ENCODE measurements at regions not wholly inside any gene's neighbourhood (a gene's known extent, or its start where the extent isn't known, plus 50 kb on each side); places are given as distances from the start of the nearest gene placed in this dataset.

DNA sequence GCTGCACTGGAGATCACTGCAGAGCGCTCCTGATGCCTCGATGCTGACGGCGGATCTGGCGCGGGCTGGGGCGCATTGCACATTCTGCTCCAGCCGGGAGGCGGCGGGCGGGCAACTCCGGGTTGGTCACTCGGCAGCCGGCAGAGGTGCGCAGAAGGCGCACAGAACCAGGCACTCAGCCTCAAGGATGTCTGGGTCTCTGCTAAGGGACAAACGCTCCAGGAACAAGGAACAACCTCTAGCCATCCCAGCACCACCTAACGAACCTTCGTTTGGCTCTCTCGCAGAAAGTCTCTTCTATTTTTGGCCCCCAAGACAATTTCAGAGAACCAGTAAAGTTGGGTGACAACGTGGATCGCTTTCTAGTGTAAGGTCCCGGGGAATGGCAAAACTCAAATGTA is 254.6 kb downstream of the OTUD1 start:
- no TSS peak for BruUV-seq (replicated peaks)
- Histone ChIP-seq H2AFZ (ENCODE audit: control insufficient read depth, low read depth, low read length) (no peak overlapping the region), H3K27ac (ENCODE audit: control insufficient read depth, insufficient read depth) (no peak overlapping the region), H3K4me1 (ENCODE audit: control insufficient read depth, insufficient read depth, low read length) (no peaks in the 10 kb centered on the region), H3K4me3 (no peak overlapping the region), H4K20me1 (ENCODE audit: control insufficient read depth, insufficient read depth) (no peaks in the 10 kb centered on the region), H3K79me2 (ENCODE audit: control insufficient read depth, insufficient read depth, low read length) (no peaks in the 10 kb centered on the region), H3K27me3 (replicated peaks in 1 of 2; ENCODE audit: control insufficient read depth in 2 of 2, insufficient read depth in 2 of 2, low read length in 1 of 2) (peaks cover 4 to 7% of the 10 kb centered on the region in 2 experiments; a peak in 3 of 4 replicates), H3K9me3 (replicated peaks; ENCODE audit: control insufficient read depth, insufficient read depth, low read length) (no peaks in the 10 kb centered on the region), H3K4me2 (ENCODE audit: control insufficient read depth, insufficient read depth) (no peak overlapping the region), H3K36me3 (ENCODE audit: control insufficient read depth in 2 of 2, insufficient read depth in 2 of 2, low read length in 1 of 2) (no peaks in the 10 kb centered on the region), H3K9ac (ENCODE audit: control insufficient read depth, insufficient read depth, low read length) (no peak overlapping the region)
- intact Hi-C loops (cut with micrococcal nuclease; ENCODE audit: unreplicated experiment) (no loop called here), in situ Hi-C loops (cut with MboI) (no loop called here)
- FAIRE-seq (no peak), ATAC-seq (no peak), DNase-seq (ENCODE audit: low read depth, low spot score) (no peak)
- RAD21 ChIA-PET (ENCODE audit: unreplicated experiment) = no interaction called here
- POLR2A ChIA-PET = no interaction called here
- no peak for TF ChIP-seq CEBPB (IDR thresholded peaks at IDR 0.05; ENCODE audit: borderline replicate concordance in 1 of 2, low read depth in 2 of 2, low read length in 2 of 2)
- TF ChIP-seq, protein P1, sequence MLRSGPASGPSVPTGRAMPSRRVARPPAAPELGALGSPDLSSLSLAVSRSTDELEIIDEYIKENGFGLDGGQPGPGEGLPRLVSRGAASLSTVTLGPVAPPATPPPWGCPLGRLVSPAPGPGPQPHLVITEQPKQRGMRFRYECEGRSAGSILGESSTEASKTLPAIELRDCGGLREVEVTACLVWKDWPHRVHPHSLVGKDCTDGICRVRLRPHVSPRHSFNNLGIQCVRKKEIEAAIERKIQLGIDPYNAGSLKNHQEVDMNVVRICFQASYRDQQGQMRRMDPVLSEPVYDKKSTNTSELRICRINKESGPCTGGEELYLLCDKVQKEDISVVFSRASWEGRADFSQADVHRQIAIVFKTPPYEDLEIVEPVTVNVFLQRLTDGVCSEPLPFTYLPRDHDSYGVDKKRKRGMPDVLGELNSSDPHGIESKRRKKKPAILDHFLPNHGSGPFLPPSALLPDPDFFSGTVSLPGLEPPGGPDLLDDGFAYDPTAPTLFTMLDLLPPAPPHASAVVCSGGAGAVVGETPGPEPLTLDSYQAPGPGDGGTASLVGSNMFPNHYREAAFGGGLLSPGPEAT (IDR thresholded peaks at IDR 0.05; ENCODE audit: low read depth) = no peak
- TF ChIP-seq SIN3A (IDR thresholded peaks at IDR 0.05; ENCODE audit: low read depth, low read length) = no peak
- TF ChIP-seq, protein P2, sequence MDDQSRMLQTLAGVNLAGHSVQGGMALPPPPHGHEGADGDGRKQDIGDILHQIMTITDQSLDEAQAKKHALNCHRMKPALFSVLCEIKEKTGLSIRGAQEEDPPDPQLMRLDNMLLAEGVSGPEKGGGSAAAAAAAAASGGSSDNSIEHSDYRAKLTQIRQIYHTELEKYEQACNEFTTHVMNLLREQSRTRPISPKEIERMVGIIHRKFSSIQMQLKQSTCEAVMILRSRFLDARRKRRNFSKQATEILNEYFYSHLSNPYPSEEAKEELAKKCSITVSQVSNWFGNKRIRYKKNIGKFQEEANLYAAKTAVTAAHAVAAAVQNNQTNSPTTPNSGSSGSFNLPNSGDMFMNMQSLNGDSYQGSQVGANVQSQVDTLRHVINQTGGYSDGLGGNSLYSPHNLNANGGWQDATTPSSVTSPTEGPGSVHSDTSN (IDR thresholded peaks at IDR 0.05; ENCODE audit: insufficient replicate concordance, low read depth, low read length) = no peak
- TF ChIP-seq RELA (IDR thresholded peaks at IDR 0.05; ENCODE audit: borderline replicate concordance, partially characterized antibody) = no peak
- no peak for TF ChIP-seq MTA2 (IDR thresholded peaks at IDR 0.05; ENCODE audit: low read depth)
- CTCF ChIA-PET = interaction anchor here (1.3 to 1.6 kb wide), 2 partner anchors 8 to 535 kb away, joined by 3 to 4 read pairs; no protein-coding TSS in a partner anchor
- WGBS (ENCODE audit: insufficient coverage, insufficient replicate concordance, low lambda C conversion rate, missing lambda C conversion rate) = 25% methylated on average over 23 of the region's 23 CpGs
- SMC1A ChIA-PET (ENCODE audit: uncharacterized antibody, unreplicated experiment) = no interaction called here

All from GM12878 (cell line).